GM18907 (cell line): ENCODE measurements at regions not wholly inside any gene's neighbourhood (a gene's known extent, or its start where the extent isn't known, plus 50 kb on each side); places are given as distances from the start of the nearest gene placed in this dataset.

ENCODE experiments used
- ATAC-seq: cut with Tn5 transposase; IDR thresholded peaks from one replicate; pipeline ENCODE4 v1.9.1; 2021; ENCODE audit warnings: mild to moderate bottlenecking, moderate library complexity; ENCODE audit not compliant: unreplicated experiment

GRCh38 chr4:4606321-4606720, 64.5 kb upstream of the STX18 start:
- no peak for ATAC-seq

GRCh38 chr4:4605849-4606248, 64.0 kb upstream of the STX18 start:
- ATAC-seq: no peak

DNA sequence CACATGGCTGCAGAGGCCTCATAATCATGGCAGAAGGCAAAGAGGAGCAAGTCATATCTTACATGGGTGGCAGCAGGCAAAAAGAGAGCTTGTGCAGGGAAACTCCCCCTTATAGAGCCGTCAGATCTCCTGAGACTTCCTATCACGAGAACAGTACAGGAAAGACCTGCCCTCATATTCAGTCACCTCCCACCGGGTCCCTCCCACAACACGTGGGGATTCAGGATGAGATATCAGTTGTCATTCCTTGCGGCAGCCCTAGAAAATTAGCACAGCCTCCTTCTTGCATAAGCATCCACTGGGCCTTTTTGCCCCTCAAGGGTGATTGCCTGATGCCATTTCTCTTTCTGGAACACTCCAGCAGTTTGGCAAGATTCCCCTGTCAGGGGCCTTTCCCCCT, 61.7 kb upstream of the STX18 start:
- ATAC-seq: no peak

DNA sequence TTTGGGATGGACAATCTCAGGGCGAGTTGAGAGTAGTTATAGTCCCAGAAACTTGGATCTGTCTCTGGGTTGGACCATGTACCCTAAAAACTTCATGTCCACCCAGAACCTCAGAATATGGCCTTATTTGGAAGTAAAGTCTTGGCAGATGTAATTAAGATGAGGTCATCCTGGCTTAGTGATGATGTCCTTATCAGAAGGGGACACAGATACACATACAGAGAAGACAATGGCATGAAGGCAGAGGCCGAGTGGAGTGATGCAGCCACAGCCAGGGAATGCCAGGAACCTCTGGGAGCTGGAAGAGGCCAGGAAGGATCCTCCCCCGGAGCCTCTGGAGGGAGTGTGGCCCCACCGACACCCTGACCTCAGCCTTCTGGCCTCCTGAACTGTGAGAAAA, 61.2 kb upstream of the STX18 start:
- ATAC-seq: no peak

- ATAC-seq: no peak
These were observed 60.6 kb upstream of the STX18 start for GRCh38 chr4:4602468-4602867.

DNA sequence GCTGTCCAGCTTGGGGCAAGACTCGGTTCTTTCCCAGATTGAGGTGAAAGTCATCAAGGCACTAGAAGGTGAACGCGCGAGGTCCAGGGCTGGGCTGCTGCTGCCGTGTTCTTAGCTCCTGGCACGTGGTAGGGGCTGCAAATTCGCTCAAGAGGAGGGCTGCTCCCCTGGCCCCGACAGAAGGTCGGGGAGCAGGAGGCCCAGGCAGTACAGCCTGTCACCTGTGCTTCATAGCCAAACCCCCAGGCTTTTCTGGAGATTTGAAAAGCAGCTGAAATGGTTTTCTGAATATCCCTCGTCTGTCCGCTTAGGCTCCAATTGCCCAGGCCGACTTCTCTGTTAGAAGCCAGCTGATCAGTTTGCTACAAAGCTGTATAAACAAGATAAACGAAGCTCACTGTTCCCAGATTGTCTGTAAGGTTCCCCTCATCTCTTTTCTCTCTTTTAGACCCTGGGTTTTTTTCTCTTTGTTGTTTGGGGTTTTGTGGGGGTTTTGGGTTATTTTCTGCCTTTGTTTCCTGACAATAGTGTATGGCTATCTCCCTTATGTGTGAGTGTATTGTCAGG, 60.0 kb upstream of the STX18 start:
- ATAC-seq: no peak

DNA sequence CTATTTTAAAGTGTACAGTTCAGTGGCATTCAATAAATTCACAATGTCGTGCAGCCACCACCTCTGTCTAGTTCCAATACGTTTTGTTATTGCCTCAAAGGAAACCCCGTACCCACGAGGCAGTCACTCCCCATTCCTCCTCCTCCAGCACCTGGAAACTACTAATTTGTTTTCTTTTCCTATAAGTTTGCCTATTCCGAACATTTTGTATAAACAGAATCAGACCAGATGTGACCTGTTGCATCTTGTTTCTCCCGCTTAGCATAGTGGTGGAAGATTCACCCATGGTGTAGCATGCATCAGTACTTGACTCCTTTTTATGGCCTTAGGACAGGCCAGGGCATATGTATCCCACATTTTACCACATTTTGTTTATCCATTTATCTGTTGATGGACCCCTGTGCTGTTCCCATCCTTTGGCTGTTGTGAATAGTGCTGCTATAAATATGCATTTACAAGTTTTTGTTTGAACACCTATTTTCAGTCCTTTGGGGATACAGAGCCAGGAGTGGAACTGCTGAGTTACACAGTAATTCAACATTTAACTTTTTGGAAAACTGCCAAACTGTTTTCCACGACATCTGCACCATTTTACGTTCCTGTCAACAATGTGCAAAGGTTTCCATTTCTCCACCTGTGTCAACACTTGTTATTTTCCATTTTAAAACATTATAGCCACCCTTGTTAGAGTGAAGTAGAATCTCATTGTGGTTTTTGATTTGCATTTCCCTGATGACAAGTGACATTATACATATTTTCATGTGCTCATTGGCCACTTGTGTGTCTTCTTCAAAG, 57.8 kb upstream of the STX18 start:
- ATAC-seq: no peak

DNA sequence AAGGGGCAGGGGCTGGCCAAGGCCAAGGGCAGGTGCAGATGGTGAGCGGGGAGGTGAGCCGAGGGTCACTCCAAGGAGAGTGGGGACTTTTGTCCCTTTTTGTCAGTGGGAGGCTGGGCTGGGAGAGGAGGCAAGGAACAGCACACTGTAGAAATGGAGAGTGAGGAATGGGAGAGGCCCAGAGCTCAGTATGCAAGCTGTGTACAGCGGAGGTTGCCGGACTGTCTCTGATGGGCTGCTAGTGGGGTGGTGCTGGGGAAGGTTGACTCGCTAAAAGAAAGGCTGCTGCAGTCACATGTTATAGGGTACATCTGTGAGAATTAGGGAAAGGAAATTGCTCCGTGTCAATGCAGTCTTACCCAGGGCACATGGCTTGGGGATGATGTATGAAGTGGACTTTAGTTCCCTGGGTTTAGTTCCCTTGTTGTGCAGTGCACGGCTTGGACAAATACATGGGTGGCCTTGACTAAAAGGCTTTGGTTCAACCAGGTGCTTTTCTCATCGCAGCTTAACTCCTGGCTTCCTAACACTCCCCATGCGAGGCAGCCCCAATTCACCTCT, 57.1 kb upstream of the STX18 start:
- no peak for ATAC-seq

- no peak for ATAC-seq
These were observed 54.9 kb upstream of the STX18 start for GRCh38 chr4:4596720-4597119.

DNA sequence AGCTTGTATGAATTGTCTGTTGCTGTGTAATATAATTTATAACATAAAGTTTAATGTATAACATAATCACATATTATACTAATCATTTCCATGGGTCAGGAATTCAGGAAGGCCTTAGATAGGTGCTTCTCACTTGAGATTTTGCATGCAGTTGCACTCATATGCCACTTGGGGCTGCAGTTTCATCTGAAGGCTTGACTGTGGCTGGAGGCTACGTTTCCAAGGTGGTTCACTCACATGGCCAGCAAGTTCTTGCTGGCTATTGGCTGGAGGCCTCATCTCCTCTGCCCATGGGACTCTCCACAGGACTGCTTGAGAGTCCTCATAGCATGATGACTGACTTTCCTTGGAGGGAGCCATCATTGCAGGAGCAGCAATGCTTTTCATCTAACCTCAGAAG, 53.4 kb upstream of the STX18 start:
- ATAC-seq: no peak

DNA sequence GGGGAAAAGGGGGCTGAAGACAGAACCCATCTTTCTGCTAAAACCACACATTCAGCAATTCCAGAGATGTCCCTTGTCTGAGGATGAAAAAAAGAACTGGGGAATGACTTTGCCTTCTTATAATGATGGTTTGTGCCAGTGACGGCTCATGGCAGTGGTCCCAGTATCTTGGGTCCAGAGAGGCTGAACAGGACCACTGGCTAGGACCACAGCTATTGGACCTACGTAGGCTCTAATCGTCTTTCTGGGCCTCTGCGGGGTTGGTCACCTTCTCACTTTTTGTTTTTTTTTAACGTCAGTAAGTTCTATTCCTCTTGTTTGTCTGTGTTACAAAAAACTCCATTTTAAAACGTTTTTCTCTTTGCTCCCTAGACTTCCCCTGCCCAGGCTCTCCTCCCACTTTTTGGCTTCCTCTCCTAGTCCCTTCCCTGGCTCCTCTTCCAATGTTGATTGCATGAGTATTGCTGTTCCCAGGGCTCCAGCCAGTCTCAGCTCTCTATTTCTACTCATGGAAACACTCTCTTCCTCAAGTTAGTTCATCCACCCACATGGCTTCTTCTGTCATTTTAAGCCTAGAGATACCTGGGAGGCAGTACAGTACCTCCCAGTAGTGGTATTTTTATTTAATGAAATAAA, 52.6 kb upstream of the STX18 start:
- ATAC-seq: no peak

- no peak for ATAC-seq
These were observed 51.9 kb upstream of the STX18 start for GRCh38 chr4:4593596-4594284.

- ATAC-seq: no peak
These were observed 50.6 kb upstream of the STX18 start for GRCh38 chr4:4592414-4592813.
